H1 (cell line): ENCODE measurements at regions not wholly inside any gene's neighbourhood (a gene's known extent, or its start where the extent isn't known, plus 50 kb on each side); places are given as distances from the start of the nearest gene placed in this dataset.

ENCODE experiments used
- CTCF ChIA-PET: fragments of 300-600 bp; sonication (Branson Sonifier 250); formaldehyde crosslinking; loops from one replicate; lab custom pipeline; 2021; ENCODE audit not compliant: partially characterized antibody; lab: Charles Lee
- POLR2A ChIA-PET: fragments of 300-600 bp; sonication (Branson Sonifier 250); formaldehyde crosslinking; loops from one replicate; lab custom pipeline; 2021; ENCODE audit warnings: inconsistent platforms; ENCODE audit not compliant: partially characterized antibody; lab: Charles Lee
- DNase-seq, 2 experiments: peaks; one replicate each; pipeline versions ENCODE4 v3.0.0 to v3.0.0-alpha.2; 2010 to 2022; ENCODE audit warnings: low spot score in 2 of 2, low read depth in 1 of 2, mixed read lengths in 1 of 2
- FAIRE-seq: peaks from 2 replicates; lab custom pipeline; 2011; peaks lifted over from hg19 to GRCh38; lab: Jason Lieb, UNC
- H2AFZ ChIP-seq: 2 replicates; pipeline ENCODE4 v1.8.1; 2012; ENCODE audit warnings: low read length, inconsistent platforms
- H2AK5ac ChIP-seq: 2 replicates; pipeline ENCODE4 v1.6.1; 2013; ENCODE audit warnings: low read depth, low read length
- H2BK120ac ChIP-seq: replicated peaks from 2 replicates; pipeline ENCODE3; 2013; ENCODE audit warnings: low read depth, low read length, inconsistent platforms
- H2BK12ac ChIP-seq: 2 replicates; pipeline ENCODE4 v1.6.1; 2013; ENCODE audit warnings: low read depth, low read length
- H2BK15ac ChIP-seq: 2 replicates; pipeline ENCODE4 v1.6.1; 2013; ENCODE audit warnings: low read length
- H2BK20ac ChIP-seq: 2 replicates; pipeline ENCODE4 v1.6.1; 2013; ENCODE audit warnings: low read length
- H2BK5ac ChIP-seq: 2 replicates; pipeline ENCODE4 v1.6.1; 2013; ENCODE audit warnings: low read depth, low read length
- H3K14ac ChIP-seq: 2 replicates; pipeline ENCODE4 v1.6.1; 2013; ENCODE audit warnings: inconsistent platforms; ENCODE audit not compliant: insufficient read length
- H3K18ac ChIP-seq: 2 replicates; pipeline ENCODE4 v1.6.1; 2013; ENCODE audit warnings: low read length; ENCODE audit errors: extremely low read depth
- H3K23ac ChIP-seq: 2 replicates; pipeline ENCODE4 v1.6.1; 2013; ENCODE audit warnings: inconsistent platforms; ENCODE audit not compliant: insufficient read length
- H3K23me2 ChIP-seq: 2 replicates; pipeline ENCODE4 v1.6.1; 2013; ENCODE audit warnings: low read depth, low read length
- H3K27ac ChIP-seq: 2 replicates; pipeline ENCODE4 v1.6.1; 2011; ENCODE audit warnings: low read depth, low read length, inconsistent platforms
- H3K27me3 ChIP-seq, 4 experiments: replicated peaks in 1 of 4; 1 replicate in 1 of 4; 2 replicates in 3 of 4; pipeline versions ENCODE4 v1.6.1 to v1.8.1; 2011 to 2013; ENCODE audit warnings: low read length in 3 of 4, mild to moderate bottlenecking in 3 of 4, inconsistent platforms in 2 of 4, mixed read lengths in 2 of 4, moderate library complexity in 1 of 4; ENCODE audit not compliant: control insufficient read depth in 3 of 4, insufficient read depth in 3 of 4; ENCODE audit errors: extremely low read depth in 1 of 4
- H3K36me3 ChIP-seq, 4 experiments: 2 replicates each; pipeline versions ENCODE4 v1.6.1 to v1.8.1; 2011 to 2013; ENCODE audit warnings: mild to moderate bottlenecking in 4 of 4, low read length in 3 of 4, moderate library complexity in 2 of 4, control low read depth in 1 of 4, inconsistent platforms in 1 of 4; ENCODE audit not compliant: insufficient read depth in 4 of 4, control insufficient read depth in 2 of 4
- H3K4ac ChIP-seq: replicated peaks from 2 replicates; pipeline ENCODE3; 2013; ENCODE audit warnings: low read length, low read depth, mixed read lengths, inconsistent platforms; ENCODE audit not compliant: insufficient read length
- H3K4me1 ChIP-seq, 4 experiments: replicated peaks in 1 of 4; 1 replicate in 1 of 4; 2 replicates in 3 of 4; pipeline versions ENCODE4 v1.6.1 to v1.8.1; 2011 to 2013; ENCODE audit warnings: low read length in 3 of 4, inconsistent platforms in 2 of 4, mixed read lengths in 1 of 4; ENCODE audit not compliant: insufficient read depth in 4 of 4, control insufficient read depth in 3 of 4
- H3K4me2 ChIP-seq, 2 experiments: 2 replicates each; pipeline versions ENCODE4 v1.6.1 to v1.8.1; 2011 to 2013; ENCODE audit warnings: low read depth in 2 of 2, low read length in 2 of 2, control low read depth in 1 of 2, inconsistent platforms in 1 of 2, mild to moderate bottlenecking in 1 of 2; ENCODE audit not compliant: insufficient read depth in 1 of 2
- H3K4me3 ChIP-seq, 4 experiments: fragments of 200-600, 300-600 bp in 1 of 4; sonication (generic), shearing (Covaris generic), sonication (Bioruptor Twin) in 1 of 4; 2 replicates each; pipeline versions ENCODE4 v1.5.1 to v1.8.1; 2011 to 2016; ENCODE audit warnings: low read length in 4 of 4, low read depth in 3 of 4, control low read depth in 2 of 4, inconsistent platforms in 2 of 4, mild to moderate bottlenecking in 2 of 4, mixed read lengths in 1 of 4, moderate library complexity in 1 of 4; ENCODE audit not compliant: insufficient read depth in 2 of 4; ENCODE audit errors: extremely low read depth in 1 of 4
- H3K56ac ChIP-seq: replicated peaks from 2 replicates; pipeline ENCODE3; 2013; ENCODE audit warnings: low read depth, mild to moderate bottlenecking, mixed read lengths, low read length, inconsistent platforms; ENCODE audit not compliant: insufficient read length
- H3K79me1 ChIP-seq: 2 replicates; pipeline ENCODE4 v1.6.1; 2013; ENCODE audit warnings: low read depth, low read length, control low read depth
- H3K79me2 ChIP-seq, 2 experiments: 2 replicates each; pipeline versions ENCODE4 v1.6.1 to v1.8.1; 2012 to 2013; ENCODE audit warnings: low read length in 2 of 2, mild to moderate bottlenecking in 2 of 2, inconsistent platforms in 1 of 2; ENCODE audit not compliant: insufficient read depth in 2 of 2, control insufficient read depth in 1 of 2
- H3K9ac ChIP-seq, 4 experiments: replicated peaks in 1 of 4; 1 replicate in 1 of 4; 2 replicates in 3 of 4; pipeline versions ENCODE4 v1.6.1 to v1.8.1; 2011 to 2013; ENCODE audit warnings: low read depth in 3 of 4, low read length in 3 of 4, control low read depth in 2 of 4, mild to moderate bottlenecking in 2 of 4, moderate library complexity in 2 of 4, inconsistent platforms in 1 of 4; ENCODE audit errors: extremely low read depth in 1 of 4
- H3K9me3 ChIP-seq, 2 experiments: 2 replicates each; pipeline versions ENCODE4 v1.6.1 to v1.8.1; 2012 to 2013; ENCODE audit warnings: mild to moderate bottlenecking in 2 of 2, moderate library complexity in 2 of 2, control low read depth in 1 of 2, inconsistent platforms in 1 of 2, low read depth in 1 of 2, low read length in 1 of 2, mixed read lengths in 1 of 2; ENCODE audit not compliant: insufficient read depth in 2 of 2
- H4K20me1 ChIP-seq, 2 experiments: replicated peaks in 1 of 2; 2 replicates each; pipeline versions ENCODE3 to v1.8.1; 2011 to 2013; ENCODE audit warnings: inconsistent platforms in 2 of 2, low read length in 2 of 2, mild to moderate bottlenecking in 1 of 2; ENCODE audit not compliant: insufficient read depth in 2 of 2, control insufficient read depth in 1 of 2
- H4K5ac ChIP-seq: 2 replicates; pipeline ENCODE4 v1.6.1; 2013; ENCODE audit warnings: low read length, low read depth, mixed read lengths, inconsistent platforms; ENCODE audit not compliant: insufficient read length
- H4K8ac ChIP-seq: 2 replicates; pipeline ENCODE4 v1.8.0; 2013; ENCODE audit warnings: mild to moderate bottlenecking, moderate library complexity, low read length, inconsistent platforms; ENCODE audit not compliant: insufficient read depth; ENCODE audit errors: extremely low read depth
- H4K91ac ChIP-seq: replicated peaks from 2 replicates; pipeline ENCODE3; 2013; ENCODE audit warnings: low read length, mixed read lengths, inconsistent platforms; ENCODE audit not compliant: insufficient read length
- CBX5 ChIP-seq: fragments of 300-800, 300-1000 bp; sonication (generic); IDR thresholded peaks from 2 replicates; pipeline ENCODE4 v1.7.1; 2016; ENCODE audit warnings: antibody characterized with exemption, low read length, low read depth
- CREB1 ChIP-seq: IDR thresholded peaks from 2 replicates; pipeline ENCODE4 v1.6.1; 2012; ENCODE audit warnings: inconsistent platforms
- EGR1 ChIP-seq: IDR thresholded peaks from 2 replicates; pipeline ENCODE4 v1.6.1; 2011; ENCODE audit warnings: low read depth, low read length, borderline replicate concordance
- FOSL1 ChIP-seq: IDR thresholded peaks from 2 replicates; pipeline ENCODE4 v1.6.1; 2011; ENCODE audit warnings: mild to moderate bottlenecking, low read depth, low read length, moderate library complexity; ENCODE audit not compliant: insufficient read depth
- KDM4A ChIP-seq: IDR thresholded peaks from one replicate; pipeline ENCODE4 v1.7.1; 2012; ENCODE audit warnings: low read depth, mild to moderate bottlenecking, moderate library complexity, low read length, inconsistent platforms; ENCODE audit not compliant: severe bottlenecking
- POU5F1 ChIP-seq: IDR thresholded peaks from 2 replicates; pipeline ENCODE4 v1.6.1; 2011; ENCODE audit warnings: low read depth, mild to moderate bottlenecking, low read length, moderate library complexity
- RXRA ChIP-seq: IDR thresholded peaks from 2 replicates; pipeline ENCODE4 v1.6.1; 2011; ENCODE audit warnings: low read depth, mild to moderate bottlenecking, low read length, moderate library complexity; ENCODE audit not compliant: insufficient read depth
- SIN3A ChIP-seq, 2 experiments: IDR thresholded peaks in 1 of 2; conservative IDR thresholded peaks in 1 of 2; 2 replicates each; pipeline ENCODE4 v1.6.1; 2011 to 2012; ENCODE audit warnings: low read length in 2 of 2, improper control_type of control experiment in 1 of 2, low read depth in 1 of 2, mild to moderate bottlenecking in 1 of 2
- TBP ChIP-seq: IDR thresholded peaks from 2 replicates; pipeline ENCODE4 v1.6.1; 2011; ENCODE audit warnings: low read depth, low read length, improper control_type of control experiment
- WGBS, 2 experiments: shearing (Covaris generic) in 1 of 2; methylation state at CpG; one replicate each; pipeline versions ENCODE4 v1.1.6 to v1.1.7; 2013 to 2015; ENCODE audit warnings: low lambda C conversion rate in 2 of 2, mixed read lengths in 2 of 2, inconsistent platforms in 1 of 2, low coverage in 1 of 2, missing lambda C conversion rate in 1 of 2; ENCODE audit not compliant: insufficient replicate concordance in 2 of 2, insufficient coverage in 1 of 2, insufficient read length in 1 of 2; ENCODE audit errors: extremely low coverage in 1 of 2, missing lambda C conversion rate in 1 of 2; 5-methylcytosine and 5-hydroxymethylcytosine counted together
- TF ChIP-seq, protein P1 (sequence below): IDR thresholded peaks from 2 replicates; pipeline ENCODE4 v1.6.1; 2012; ENCODE audit warnings: inconsistent platforms

DNA sequence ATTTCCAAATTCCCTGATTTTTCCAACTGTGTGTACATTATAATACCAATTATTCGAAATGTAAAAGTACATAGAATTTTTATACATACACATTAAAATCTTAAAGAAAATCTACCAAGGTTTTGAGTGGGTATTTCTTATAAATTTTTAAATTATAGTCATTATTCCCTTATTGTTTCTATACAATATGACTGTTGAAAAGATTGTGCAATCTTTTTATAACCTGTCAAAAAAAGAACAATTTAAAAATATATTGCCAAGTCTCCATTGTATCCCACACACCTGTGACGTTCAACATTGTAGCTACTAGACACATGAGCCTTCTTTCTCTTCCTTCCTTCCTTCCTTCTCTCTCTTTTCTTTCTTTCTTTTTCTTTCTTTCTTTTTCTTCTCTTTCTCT lies 473.2 kb upstream of the CHRM3 start:
- Histone ChIP-seq H3K4me1 (no peaks in the 10 kb centered on the region), H4K8ac (no peak overlapping the region), H3K14ac (no peak overlapping the region), H3K56ac (no peak overlapping the region), H3K27ac (no peak overlapping the region), H2AK5ac (no peak overlapping the region), H3K4me3 (no peak overlapping the region), H2BK20ac (no peak overlapping the region), H3K9ac (no peak overlapping the region), H2BK5ac (no peak overlapping the region), H3K4ac (no peak overlapping the region), H4K91ac (no peak overlapping the region), H2BK12ac (no peak overlapping the region), H4K5ac (no peak overlapping the region), H2BK15ac (no peak overlapping the region), H4K20me1 (no peaks in the 10 kb centered on the region), H2AFZ (no peak overlapping the region), H3K27me3 (no peaks in the 10 kb centered on the region), H3K23ac (no peak overlapping the region), H3K18ac (no peak overlapping the region), H3K9me3 (no peaks in the 10 kb centered on the region), H3K79me1 (no peaks in the 10 kb centered on the region), H3K36me3 (no peaks in the 10 kb centered on the region), H3K23me2 (no peaks in the 10 kb centered on the region), H3K79me2 (no peaks in the 10 kb centered on the region), H2BK120ac (no peak overlapping the region), H3K4me2 (no peak overlapping the region)
- ChIA-PET CTCF (no interaction called here), POLR2A (no interaction called here)
- WGBS, 2 experiments, result 90% methylated on average over 2 of the region's 2 CpGs; no CpG with 5 or more reads in 1 of the 2 experiments
- DNase-seq (no peak), FAIRE-seq (no peak)
- TF ChIP-seq CBX5, result no peak
- TF ChIP-seq TBP, result no peak
- no peak for TF ChIP-seq SIN3A (conservative IDR thresholded peaks at IDR 0.05 in 1 of 2, IDR thresholded peaks at IDR 0.05 in 1 of 2; ENCODE audit: low read depth in 1 of 2, low read length in 2 of 2)
- no peak for TF ChIP-seq RXRA
- no peak for TF ChIP-seq EGR1
- TF ChIP-seq, protein P1, sequence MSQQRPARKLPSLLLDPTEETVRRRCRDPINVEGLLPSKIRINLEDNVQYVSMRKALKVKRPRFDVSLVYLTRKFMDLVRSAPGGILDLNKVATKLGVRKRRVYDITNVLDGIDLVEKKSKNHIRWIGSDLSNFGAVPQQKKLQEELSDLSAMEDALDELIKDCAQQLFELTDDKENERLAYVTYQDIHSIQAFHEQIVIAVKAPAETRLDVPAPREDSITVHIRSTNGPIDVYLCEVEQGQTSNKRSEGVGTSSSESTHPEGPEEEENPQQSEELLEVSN, result no peak
- no peak for TF ChIP-seq FOSL1
- no peak for TF ChIP-seq KDM4A
- TF ChIP-seq POU5F1, result no peak
- no peak for TF ChIP-seq CREB1
